ENCODE measurements at regions not wholly inside any gene's neighbourhood (a gene's known extent, or its start where the extent isn't known, plus 50 kb on each side); places are given as distances from the start of the nearest gene placed in this dataset.

GRCh38 chr4:116839826-116840225 is 245.6 kb downstream of the TRAM1L1 start:
- H3K27ac ChIP-seq (replicated peaks) = no peak overlapping the region
- no peaks in the 10 kb centered on the region for H3K27me3 ChIP-seq (ENCODE audit: insufficient read depth, poor library complexity, severe bottlenecking)
- TF ChIP-seq GABPA (IDR thresholded peaks at IDR 0.05; ENCODE audit: low read depth) = no peak
- no peak for TF ChIP-seq POLR2AphosphoS5 (IDR thresholded peaks at IDR 0.05; ENCODE audit: low read depth)
- TF ChIP-seq SPI1 (IDR thresholded peaks at IDR 0.05; ENCODE audit: borderline replicate concordance, low read depth) = no peak
- TF ChIP-seq, protein P1, sequence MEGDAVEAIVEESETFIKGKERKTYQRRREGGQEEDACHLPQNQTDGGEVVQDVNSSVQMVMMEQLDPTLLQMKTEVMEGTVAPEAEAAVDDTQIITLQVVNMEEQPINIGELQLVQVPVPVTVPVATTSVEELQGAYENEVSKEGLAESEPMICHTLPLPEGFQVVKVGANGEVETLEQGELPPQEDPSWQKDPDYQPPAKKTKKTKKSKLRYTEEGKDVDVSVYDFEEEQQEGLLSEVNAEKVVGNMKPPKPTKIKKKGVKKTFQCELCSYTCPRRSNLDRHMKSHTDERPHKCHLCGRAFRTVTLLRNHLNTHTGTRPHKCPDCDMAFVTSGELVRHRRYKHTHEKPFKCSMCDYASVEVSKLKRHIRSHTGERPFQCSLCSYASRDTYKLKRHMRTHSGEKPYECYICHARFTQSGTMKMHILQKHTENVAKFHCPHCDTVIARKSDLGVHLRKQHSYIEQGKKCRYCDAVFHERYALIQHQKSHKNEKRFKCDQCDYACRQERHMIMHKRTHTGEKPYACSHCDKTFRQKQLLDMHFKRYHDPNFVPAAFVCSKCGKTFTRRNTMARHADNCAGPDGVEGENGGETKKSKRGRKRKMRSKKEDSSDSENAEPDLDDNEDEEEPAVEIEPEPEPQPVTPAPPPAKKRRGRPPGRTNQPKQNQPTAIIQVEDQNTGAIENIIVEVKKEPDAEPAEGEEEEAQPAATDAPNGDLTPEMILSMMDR (IDR thresholded peaks at IDR 0.05; ENCODE audit: insufficient read depth, low read length) = no peak
- TF ChIP-seq, protein P2, sequence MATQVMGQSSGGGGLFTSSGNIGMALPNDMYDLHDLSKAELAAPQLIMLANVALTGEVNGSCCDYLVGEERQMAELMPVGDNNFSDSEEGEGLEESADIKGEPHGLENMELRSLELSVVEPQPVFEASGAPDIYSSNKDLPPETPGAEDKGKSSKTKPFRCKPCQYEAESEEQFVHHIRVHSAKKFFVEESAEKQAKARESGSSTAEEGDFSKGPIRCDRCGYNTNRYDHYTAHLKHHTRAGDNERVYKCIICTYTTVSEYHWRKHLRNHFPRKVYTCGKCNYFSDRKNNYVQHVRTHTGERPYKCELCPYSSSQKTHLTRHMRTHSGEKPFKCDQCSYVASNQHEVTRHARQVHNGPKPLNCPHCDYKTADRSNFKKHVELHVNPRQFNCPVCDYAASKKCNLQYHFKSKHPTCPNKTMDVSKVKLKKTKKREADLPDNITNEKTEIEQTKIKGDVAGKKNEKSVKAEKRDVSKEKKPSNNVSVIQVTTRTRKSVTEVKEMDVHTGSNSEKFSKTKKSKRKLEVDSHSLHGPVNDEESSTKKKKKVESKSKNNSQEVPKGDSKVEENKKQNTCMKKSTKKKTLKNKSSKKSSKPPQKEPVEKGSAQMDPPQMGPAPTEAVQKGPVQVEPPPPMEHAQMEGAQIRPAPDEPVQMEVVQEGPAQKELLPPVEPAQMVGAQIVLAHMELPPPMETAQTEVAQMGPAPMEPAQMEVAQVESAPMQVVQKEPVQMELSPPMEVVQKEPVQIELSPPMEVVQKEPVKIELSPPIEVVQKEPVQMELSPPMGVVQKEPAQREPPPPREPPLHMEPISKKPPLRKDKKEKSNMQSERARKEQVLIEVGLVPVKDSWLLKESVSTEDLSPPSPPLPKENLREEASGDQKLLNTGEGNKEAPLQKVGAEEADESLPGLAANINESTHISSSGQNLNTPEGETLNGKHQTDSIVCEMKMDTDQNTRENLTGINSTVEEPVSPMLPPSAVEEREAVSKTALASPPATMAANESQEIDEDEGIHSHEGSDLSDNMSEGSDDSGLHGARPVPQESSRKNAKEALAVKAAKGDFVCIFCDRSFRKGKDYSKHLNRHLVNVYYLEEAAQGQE (IDR thresholded peaks at IDR 0.05; ENCODE audit: insufficient replicate concordance, low read depth) = no peak
- DNase-seq (ENCODE audit: low read depth in 1 of 2, low spot score in 1 of 2) = no peak
- no peak overlapping the region for H3K4me3 ChIP-seq (replicated peaks; ENCODE audit: insufficient read depth, low read length)

GRCh38 chr4:116838609-116839008 is 246.8 kb downstream of the TRAM1L1 start:
- TF ChIP-seq SPI1 (IDR thresholded peaks at IDR 0.05; ENCODE audit: borderline replicate concordance, low read depth) = no peak
- TF ChIP-seq, protein P2 (IDR thresholded peaks at IDR 0.05; ENCODE audit: insufficient replicate concordance, low read depth) = no peak
- TF ChIP-seq, protein P1 (IDR thresholded peaks at IDR 0.05; ENCODE audit: insufficient read depth, low read length) = no peak
- TF ChIP-seq POLR2AphosphoS5 (IDR thresholded peaks at IDR 0.05; ENCODE audit: low read depth) = no peak
- TF ChIP-seq GABPA (IDR thresholded peaks at IDR 0.05; ENCODE audit: low read depth) = no peak
- Histone ChIP-seq H3K27me3 (ENCODE audit: insufficient read depth, poor library complexity, severe bottlenecking) (no peaks in the 10 kb centered on the region), H3K27ac (replicated peaks) (no peak overlapping the region), H3K4me3 (replicated peaks; ENCODE audit: insufficient read depth, low read length) (no peak overlapping the region)
- no peak for DNase-seq (ENCODE audit: low read depth in 1 of 2, low spot score in 1 of 2)

DNA sequence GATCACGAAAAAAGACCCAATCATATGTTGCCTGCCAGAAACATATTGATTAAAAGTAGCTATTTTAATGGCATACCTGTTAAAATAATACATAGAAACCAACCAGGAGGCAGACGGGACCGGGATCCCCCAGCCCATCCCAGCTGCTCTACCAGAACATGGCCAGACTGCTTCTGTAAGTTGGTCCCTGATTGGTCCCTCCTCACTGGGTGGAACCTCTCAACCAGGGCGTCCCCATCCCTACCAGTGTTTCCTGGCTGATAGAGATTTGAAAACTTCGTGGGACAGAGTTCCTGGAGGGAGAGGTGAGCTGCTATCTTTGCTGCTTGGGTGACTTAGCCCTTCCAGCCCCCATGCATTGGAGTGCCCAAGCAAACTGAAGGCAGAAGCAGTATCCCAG is 256.2 kb downstream of the TRAM1L1 start:
- Histone ChIP-seq H3K27me3 (ENCODE audit: insufficient read depth, poor library complexity, severe bottlenecking) (no peaks in the 10 kb centered on the region), H3K27ac (replicated peaks) (no peak overlapping the region), H3K4me3 (replicated peaks; ENCODE audit: insufficient read depth, low read length) (no peak overlapping the region)
- DNase-seq (ENCODE audit: low read depth in 1 of 2, low spot score in 1 of 2) = no peak
- TF ChIP-seq SPI1 (IDR thresholded peaks at IDR 0.05; ENCODE audit: borderline replicate concordance, low read depth) (no peak), POLR2AphosphoS5 (IDR thresholded peaks at IDR 0.05; ENCODE audit: low read depth) (no peak), GABPA (IDR thresholded peaks at IDR 0.05; ENCODE audit: low read depth) (no peak)
- TF ChIP-seq, protein P1 (IDR thresholded peaks at IDR 0.05; ENCODE audit: insufficient read depth, low read length) = no peak
- TF ChIP-seq, protein P2 (IDR thresholded peaks at IDR 0.05; ENCODE audit: insufficient replicate concordance, low read depth) = no peak

Data from HL-60 (cell line).